Loucy (cell line): ENCODE measurements at regions not wholly inside any gene's neighbourhood (a gene's known extent, or its start where the extent isn't known, plus 50 kb on each side); places are given as distances from the start of the nearest gene placed in this dataset.

Experiments used
- H2AFZ ChIP-seq: fragments of 200-600 bp; sonication (generic); 2 replicates; pipeline ENCODE4 v1.6.0; 2016; ENCODE audit warnings: antibody characterized with exemption, mild to moderate bottlenecking, low read length, moderate library complexity
- H3F3A ChIP-seq: fragments of 200-600 bp; 2 replicates; pipeline ENCODE4 v1.6.0; 2016; ENCODE audit warnings: antibody characterized with exemption, low read depth, mild to moderate bottlenecking
- H3K27me3 ChIP-seq: fragments of 200-600 bp; sonication (generic); 2 replicates; pipeline ENCODE4 v1.6.1; 2014; ENCODE audit warnings: low read length, mild to moderate bottlenecking; ENCODE audit not compliant: insufficient read depth, poor library complexity, severe bottlenecking
- H3K36me3 ChIP-seq: fragments of 200-600 bp; sonication (generic); 2 replicates; pipeline ENCODE4 v1.6.1; 2016; ENCODE audit warnings: low read length; ENCODE audit not compliant: insufficient read depth
- H3K4me1 ChIP-seq: fragments of 200-600 bp; sonication (generic); 2 replicates; pipeline ENCODE4 v1.5.1; 2014; ENCODE audit warnings: low read length, mild to moderate bottlenecking; ENCODE audit not compliant: insufficient read depth, poor library complexity, severe bottlenecking
- H3K4me2 ChIP-seq: fragments of 200-600 bp; sonication (generic); 2 replicates; pipeline ENCODE4 v1.6.0; 2014; ENCODE audit warnings: antibody characterized with exemption, low read length, low read depth, mild to moderate bottlenecking; ENCODE audit not compliant: poor library complexity, severe bottlenecking
- H3K4me3 ChIP-seq: fragments of 200-600 bp; sonication (generic); 2 replicates; pipeline ENCODE4 v1.5.1; 2014; ENCODE audit warnings: low read length, mild to moderate bottlenecking, mixed read lengths; ENCODE audit not compliant: poor library complexity, severe bottlenecking
- H3K79me2 ChIP-seq: fragments of 200-600 bp; sonication (generic); 2 replicates; pipeline ENCODE4 v1.6.1; 2014; ENCODE audit warnings: low read length; ENCODE audit not compliant: insufficient read depth
- H3K9ac ChIP-seq: fragments of 200-600 bp; sonication (generic); 2 replicates; pipeline ENCODE4 v1.6.0; 2014; ENCODE audit warnings: mild to moderate bottlenecking, low read depth, low read length, moderate library complexity; ENCODE audit not compliant: poor library complexity, severe bottlenecking
- H3K9me2 ChIP-seq: fragments of 200-600 bp; sonication (generic); replicated peaks from 2 replicates; pipeline ENCODE4 v1.6.1; 2016; ENCODE audit warnings: low read depth, low read length, mixed read lengths
- H3K9me3 ChIP-seq: fragments of 200-600 bp; sonication (generic); 2 replicates; pipeline ENCODE4 v1.6.1; 2014; ENCODE audit warnings: mild to moderate bottlenecking, antibody characterized with exemption, low read length, low read depth; ENCODE audit not compliant: insufficient read depth
- H4K20me1 ChIP-seq: fragments of 200-600 bp; sonication (generic); 2 replicates; pipeline ENCODE4 v1.6.0; 2014; ENCODE audit warnings: antibody characterized with exemption, low read length, mild to moderate bottlenecking; ENCODE audit not compliant: insufficient read depth, poor library complexity, severe bottlenecking
- CTCF ChIP-seq: fragments of 200-600 bp; sonication (generic); conservative IDR thresholded peaks from 2 replicates; pipeline ENCODE4 v1.5.1; 2014; ENCODE audit warnings: mild to moderate bottlenecking, antibody characterized with exemption, low read length
- EZH2phosphoT487 ChIP-seq: fragments of 200-600 bp; IDR thresholded peaks from 2 replicates; pipeline ENCODE4 v1.6.1; 2018; ENCODE audit warnings: antibody characterized with exemption, mild to moderate bottlenecking, moderate library complexity, borderline replicate concordance

- H3K4me2 ChIP-seq = no peak overlapping the region
- H3K4me3 ChIP-seq = no peak overlapping the region
- no peaks in the 10 kb centered on the region for H3K9me3 ChIP-seq
- no peaks in the 10 kb centered on the region for H3K79me2 ChIP-seq
- no peak overlapping the region for H3K9ac ChIP-seq
- H3K36me3 ChIP-seq = no peaks in the 10 kb centered on the region
- H3K27me3 ChIP-seq = no peaks in the 10 kb centered on the region
- TF ChIP-seq EZH2phosphoT487 (no peak), CTCF (no peak)
- no peaks in the 10 kb centered on the region for H3K4me1 ChIP-seq
- no peaks in the 10 kb centered on the region for H3F3A ChIP-seq
- H2AFZ ChIP-seq = no peak overlapping the region
- H3K9me2 ChIP-seq = no peaks in the 10 kb centered on the region
- no peaks in the 10 kb centered on the region for H4K20me1 ChIP-seq
Observed at GRCh38 chr3:127081001-127081720, 98.2 kb downstream of the PLXNA1 start.

- no peaks in the 10 kb centered on the region for H3F3A ChIP-seq
Observed at GRCh38 chr3:127082066-127082465, 99.2 kb downstream of the PLXNA1 start.

GRCh38 chr3:127083778-127084397, 101.0 kb downstream of the PLXNA1 start:
- no peaks in the 10 kb centered on the region for H4K20me1 ChIP-seq
- no peaks in the 10 kb centered on the region for H3K79me2 ChIP-seq
- H3K9me3 ChIP-seq = no peaks in the 10 kb centered on the region
- no peak for TF ChIP-seq CTCF
- TF ChIP-seq EZH2phosphoT487 = no peak
- no peaks in the 10 kb centered on the region for H3K4me1 ChIP-seq
- H3K4me3 ChIP-seq = no peak overlapping the region
- no peaks in the 10 kb centered on the region for H3F3A ChIP-seq
- H3K27me3 ChIP-seq = no peaks in the 10 kb centered on the region
- no peak overlapping the region for H3K9ac ChIP-seq
- no peaks in the 10 kb centered on the region for H3K9me2 ChIP-seq
- H3K4me2 ChIP-seq = no peak overlapping the region
- H2AFZ ChIP-seq = no peak overlapping the region
- H3K36me3 ChIP-seq = no peaks in the 10 kb centered on the region

More at GRCh38 chr3:127082066-127082465, 99.2 kb downstream of the PLXNA1 start:
- no peak for TF ChIP-seq EZH2phosphoT487
- no peak for TF ChIP-seq CTCF
- Histone ChIP-seq H3K4me1 (no peaks in the 10 kb centered on the region), H3K9ac (no peak overlapping the region), H3K9me2 (no peaks in the 10 kb centered on the region), H3K27me3 (no peaks in the 10 kb centered on the region), H3K4me3 (no peak overlapping the region), H3K36me3 (no peaks in the 10 kb centered on the region), H3K4me2 (no peak overlapping the region), H4K20me1 (no peaks in the 10 kb centered on the region), H3K79me2 (no peaks in the 10 kb centered on the region), H3K9me3 (no peaks in the 10 kb centered on the region), H2AFZ (no peak overlapping the region)
